ENCODE measurements at regions not wholly inside any gene's neighbourhood (a gene's known extent, or its start where the extent isn't known, plus 50 kb on each side); places are given as distances from the start of the nearest gene placed in this dataset.

DNA sequence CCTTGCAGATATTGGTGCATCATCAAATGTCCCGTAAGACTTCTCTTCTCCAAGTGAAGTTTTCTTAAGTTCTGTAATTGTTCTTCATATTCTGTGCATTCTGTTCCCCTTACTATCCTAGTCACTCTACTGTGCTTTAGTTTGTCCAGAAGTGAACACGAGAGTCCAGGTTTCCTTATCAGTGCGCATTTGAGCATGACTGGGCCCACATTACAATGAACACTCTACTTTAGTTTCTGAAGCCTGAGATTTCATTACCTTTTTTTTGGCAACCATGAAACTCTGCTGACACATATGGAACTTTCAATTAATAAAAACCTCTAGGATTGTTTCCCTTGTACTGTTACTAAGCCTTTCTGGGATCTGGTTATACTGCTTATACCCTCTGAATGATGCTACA lies 270.0 kb downstream of the KCNRG start:
- TF ChIP-seq, protein P1, sequence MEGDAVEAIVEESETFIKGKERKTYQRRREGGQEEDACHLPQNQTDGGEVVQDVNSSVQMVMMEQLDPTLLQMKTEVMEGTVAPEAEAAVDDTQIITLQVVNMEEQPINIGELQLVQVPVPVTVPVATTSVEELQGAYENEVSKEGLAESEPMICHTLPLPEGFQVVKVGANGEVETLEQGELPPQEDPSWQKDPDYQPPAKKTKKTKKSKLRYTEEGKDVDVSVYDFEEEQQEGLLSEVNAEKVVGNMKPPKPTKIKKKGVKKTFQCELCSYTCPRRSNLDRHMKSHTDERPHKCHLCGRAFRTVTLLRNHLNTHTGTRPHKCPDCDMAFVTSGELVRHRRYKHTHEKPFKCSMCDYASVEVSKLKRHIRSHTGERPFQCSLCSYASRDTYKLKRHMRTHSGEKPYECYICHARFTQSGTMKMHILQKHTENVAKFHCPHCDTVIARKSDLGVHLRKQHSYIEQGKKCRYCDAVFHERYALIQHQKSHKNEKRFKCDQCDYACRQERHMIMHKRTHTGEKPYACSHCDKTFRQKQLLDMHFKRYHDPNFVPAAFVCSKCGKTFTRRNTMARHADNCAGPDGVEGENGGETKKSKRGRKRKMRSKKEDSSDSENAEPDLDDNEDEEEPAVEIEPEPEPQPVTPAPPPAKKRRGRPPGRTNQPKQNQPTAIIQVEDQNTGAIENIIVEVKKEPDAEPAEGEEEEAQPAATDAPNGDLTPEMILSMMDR (IDR thresholded peaks at IDR 0.05) = no peak
- no peak for TF ChIP-seq ZFX (IDR thresholded peaks at IDR 0.05; ENCODE audit: borderline replicate concordance)
